Gastroesophageal sphincter (tissue), 4 donors: ENCODE measurements at regions not wholly inside any gene's neighbourhood (a gene's known extent, or its start where the extent isn't known, plus 50 kb on each side); places are given as distances from the start of the nearest gene placed in this dataset.

Source experiments
- ATAC-seq: fragments of 150-250 bp; one replicate; pipeline ENCODE4 v1.9.1; 2016; ENCODE audit warnings: mild to moderate bottlenecking, moderate library complexity
- H3K27ac ChIP-seq, 4 donors: fragments of 200-600 bp; sonication (generic) in 3 of 4; 1 replicate in 3 of 4; 2 replicates in 1 of 4; pipeline ENCODE4 v1.5.1; 2016 to 2019
- H3K27me3 ChIP-seq: fragments of 200-600 bp; sonication (generic); one replicate; pipeline ENCODE4 v1.5.1; 2019
- H3K36me3 ChIP-seq, 2 donors: fragments of 200-600 bp; sonication (generic); one replicate each; pipeline ENCODE4 v1.5.1; 2019; ENCODE audit warnings: control low read depth in 1 of 2
- H3K4me1 ChIP-seq, 3 donors: fragments of 200-600 bp; sonication (generic); 1 replicate in 2 of 3; 2 replicates in 1 of 3; pipeline ENCODE4 v1.5.1; 2016 to 2019; ENCODE audit warnings: control low read depth in 2 of 3
- H3K4me3 ChIP-seq, 2 donors: fragments of 200-600 bp; sonication (generic); one replicate each; pipeline ENCODE4 v1.5.1; 2019; ENCODE audit warnings: mild to moderate bottlenecking in 1 of 2, moderate library complexity in 1 of 2
- H3K9me3 ChIP-seq, 3 donors: fragments of 200-600 bp; sonication (generic); one replicate each; pipeline ENCODE4 v1.5.1; 2017 to 2019; ENCODE audit warnings: control low read depth in 2 of 3
- EP300 ChIP-seq: sonication (generic); formaldehyde crosslinking; IDR thresholded peaks from one replicate; pipeline ENCODE4 v1.6.1; 2017; ENCODE audit warnings: antibody characterized with exemption, mild to moderate bottlenecking
- POLR2A ChIP-seq, 2 donors: fragments of 450-650 bp; IDR thresholded peaks; one replicate each; pipeline ENCODE4 v1.6.1; 2017; ENCODE audit warnings: antibody characterized with exemption in 2 of 2, mild to moderate bottlenecking in 2 of 2, moderate library complexity in 1 of 2
- POLR2AphosphoS5 ChIP-seq: sonication (generic); formaldehyde crosslinking; IDR thresholded peaks from one replicate; pipeline ENCODE4 v1.6.1; 2017; ENCODE audit warnings: antibody characterized with exemption
- WGBS, 2 donors: methylation state at CpG; one replicate each; pipeline ENCODE4 v1.1.5; 2018; ENCODE audit warnings: low coverage in 1 of 2; 5-methylcytosine and 5-hydroxymethylcytosine counted together
- TF ChIP-seq, protein P1 (sequence below), 4 experiments: fragments of 200-600 bp in 2 of 4; fragments of 450-650 bp in 2 of 4; sonication (generic) in 1 of 4; IDR thresholded peaks; one replicate each; pipeline ENCODE4 v1.5.1; 2017 to 2019; ENCODE audit warnings: antibody characterized with exemption in 4 of 4, mild to moderate bottlenecking in 2 of 4, moderate library complexity in 2 of 4

DNA sequence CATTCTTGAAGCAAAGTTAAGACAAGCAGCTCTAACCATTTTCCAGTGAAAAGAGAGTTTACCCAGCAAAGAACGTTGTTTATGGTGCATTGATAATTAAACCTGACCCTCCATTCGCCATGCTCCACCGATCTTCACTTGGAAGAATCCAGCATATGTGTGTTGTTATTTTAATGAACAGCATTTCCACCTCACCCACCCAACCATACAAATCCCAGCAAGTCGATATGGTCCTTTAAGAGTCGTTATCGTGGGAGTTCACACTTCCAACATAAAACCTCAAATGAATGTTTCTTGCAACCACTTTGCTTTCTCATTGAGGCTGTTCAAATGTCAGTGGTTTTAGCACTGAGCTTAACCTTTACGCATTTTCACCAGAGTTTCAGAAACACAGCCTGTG, 147.4 kb upstream of the LDB2 start:
- 97 to 98% methylated on average over 6 to 7 of the region's 7 CpGs for WGBS, 2 donors
- no peaks in the 10 kb centered on the region for H3K36me3 ChIP-seq
- H3K9me3 ChIP-seq = peaks cover 0 to 8% (median 0%) of the 10 kb centered on the region in 3 donors
- H3K27ac ChIP-seq = no peak overlapping the region
- ATAC-seq = no peak
- no peak overlapping the region for H3K4me3 ChIP-seq
- no peaks in the 10 kb centered on the region for H3K4me1 ChIP-seq
- TF ChIP-seq POLR2A (IDR thresholded peaks at IDR 0.05) (no peak), EP300 (no peak), POLR2AphosphoS5 (no peak)
- TF ChIP-seq, protein P1, sequence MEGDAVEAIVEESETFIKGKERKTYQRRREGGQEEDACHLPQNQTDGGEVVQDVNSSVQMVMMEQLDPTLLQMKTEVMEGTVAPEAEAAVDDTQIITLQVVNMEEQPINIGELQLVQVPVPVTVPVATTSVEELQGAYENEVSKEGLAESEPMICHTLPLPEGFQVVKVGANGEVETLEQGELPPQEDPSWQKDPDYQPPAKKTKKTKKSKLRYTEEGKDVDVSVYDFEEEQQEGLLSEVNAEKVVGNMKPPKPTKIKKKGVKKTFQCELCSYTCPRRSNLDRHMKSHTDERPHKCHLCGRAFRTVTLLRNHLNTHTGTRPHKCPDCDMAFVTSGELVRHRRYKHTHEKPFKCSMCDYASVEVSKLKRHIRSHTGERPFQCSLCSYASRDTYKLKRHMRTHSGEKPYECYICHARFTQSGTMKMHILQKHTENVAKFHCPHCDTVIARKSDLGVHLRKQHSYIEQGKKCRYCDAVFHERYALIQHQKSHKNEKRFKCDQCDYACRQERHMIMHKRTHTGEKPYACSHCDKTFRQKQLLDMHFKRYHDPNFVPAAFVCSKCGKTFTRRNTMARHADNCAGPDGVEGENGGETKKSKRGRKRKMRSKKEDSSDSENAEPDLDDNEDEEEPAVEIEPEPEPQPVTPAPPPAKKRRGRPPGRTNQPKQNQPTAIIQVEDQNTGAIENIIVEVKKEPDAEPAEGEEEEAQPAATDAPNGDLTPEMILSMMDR (IDR thresholded peaks at IDR 0.05) = no peak
- H3K27me3 ChIP-seq = no peaks in the 10 kb centered on the region

DNA sequence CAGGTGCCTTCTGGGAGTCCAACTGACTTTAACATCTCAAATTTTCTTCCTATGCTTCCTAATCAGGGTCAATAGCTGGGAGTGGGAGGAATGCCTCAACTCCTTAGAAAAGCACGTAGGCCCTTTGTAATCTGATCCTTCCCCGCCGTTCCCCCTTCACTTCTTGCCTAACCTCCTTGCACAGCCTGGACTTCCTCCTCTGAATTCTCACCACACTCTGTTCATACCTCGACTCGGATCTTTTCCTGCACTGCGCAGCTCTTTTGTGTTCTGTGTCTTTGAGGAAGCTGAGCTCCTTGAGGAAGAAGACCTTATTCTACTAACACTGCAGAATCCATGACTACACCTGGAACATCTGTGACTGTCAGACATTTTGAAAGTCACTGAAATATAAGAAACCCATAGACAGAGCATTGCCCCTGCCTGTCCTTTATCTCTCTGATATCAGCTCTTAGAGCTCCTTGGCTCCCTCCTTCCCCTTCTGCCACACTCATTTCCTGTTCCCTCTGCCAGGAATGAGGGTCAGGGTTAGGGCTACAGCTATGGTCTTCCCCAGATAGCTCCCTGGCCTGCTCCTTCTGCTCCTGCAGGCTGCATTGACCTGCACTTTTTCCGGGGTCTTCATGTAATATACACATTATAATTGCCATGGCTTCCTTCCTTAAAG, 140.2 kb upstream of the LDB2 start:
- Histone ChIP-seq H3K4me1 (no peaks in the 10 kb centered on the region), H3K9me3 (no peaks in the 10 kb centered on the region), H3K27ac (no peak overlapping the region), H3K36me3 (no peaks in the 10 kb centered on the region), H3K27me3 (no peaks in the 10 kb centered on the region), H3K4me3 (no peak overlapping the region)
- WGBS, 2 donors = 74 to 87% methylated on average over 5 to 7 of the region's 7 CpGs
- no peak for ATAC-seq
- TF ChIP-seq POLR2A (IDR thresholded peaks at IDR 0.05) = no peak
- TF ChIP-seq, protein P1 (IDR thresholded peaks at IDR 0.05) = no peak
- TF ChIP-seq EP300 = no peak
- TF ChIP-seq POLR2AphosphoS5 = no peak

DNA sequence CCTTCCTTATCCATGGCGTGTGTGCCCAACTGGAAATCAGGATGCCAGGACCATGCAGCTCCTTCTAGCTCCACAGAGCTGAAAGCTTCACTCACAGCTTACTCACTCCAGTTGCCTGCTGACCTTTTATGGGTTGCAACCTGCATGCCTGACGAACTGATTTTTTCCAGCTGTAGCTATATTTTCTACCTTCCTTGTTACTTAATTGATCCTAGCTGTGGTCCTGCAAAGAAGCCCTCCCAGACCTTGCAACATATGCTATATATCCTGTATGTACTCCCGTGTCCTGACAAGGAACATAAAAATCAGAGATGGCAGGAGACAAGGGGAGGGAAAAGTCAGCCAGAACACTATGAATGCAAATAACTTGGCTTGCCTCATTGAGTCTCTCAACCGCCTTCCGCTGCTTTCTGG, 135.3 kb upstream of the LDB2 start:
- H3K9me3 ChIP-seq = no peaks in the 10 kb centered on the region
- no peak for ATAC-seq
- H3K4me1 ChIP-seq = peaks cover 0 to 4% (median 0%) of the 10 kb centered on the region in 3 donors
- no peak overlapping the region for H3K27ac ChIP-seq
- H3K27me3 ChIP-seq = no peaks in the 10 kb centered on the region
- H3K36me3 ChIP-seq = no peaks in the 10 kb centered on the region
- H3K4me3 ChIP-seq = no peak overlapping the region
- TF ChIP-seq, protein P1 (IDR thresholded peaks at IDR 0.05) = no peak
- TF ChIP-seq POLR2AphosphoS5 (no peak), EP300 (no peak)
- 66 to 72% methylated on average over 4 to 5 of the region's 5 CpGs for WGBS, 2 donors

DNA sequence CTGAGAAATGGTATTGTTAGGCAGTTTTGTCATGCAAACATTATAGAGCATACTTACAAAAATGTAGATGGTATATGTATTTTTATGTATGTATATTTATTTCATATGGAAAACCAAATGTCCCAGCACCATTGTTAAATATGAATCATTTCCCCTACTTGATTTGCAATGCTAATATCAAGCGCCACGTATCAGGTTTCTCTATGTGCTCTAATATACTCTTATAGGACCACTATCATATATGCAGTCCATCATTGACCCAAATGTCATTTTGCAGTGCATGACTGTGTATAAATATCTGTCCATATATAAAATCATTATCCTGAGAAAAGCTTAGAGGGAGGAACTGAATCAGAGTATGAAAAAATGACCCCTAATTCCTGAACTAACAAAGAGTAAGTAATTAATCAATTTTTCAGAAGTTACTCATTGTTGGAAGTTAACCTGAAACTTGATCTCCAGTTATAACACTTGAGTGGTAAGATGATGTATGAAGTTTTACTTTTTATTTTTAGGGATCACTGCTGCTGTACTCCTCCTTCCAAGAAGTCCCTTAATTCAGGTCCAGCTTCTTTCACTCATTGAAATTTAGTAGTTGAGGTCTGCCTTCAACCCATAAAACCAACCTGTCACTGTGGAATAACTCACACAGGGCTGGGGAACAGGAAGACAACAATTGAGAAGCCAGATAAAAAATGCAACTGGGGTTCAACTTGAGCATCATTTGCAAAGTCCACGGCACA, 134.8 kb upstream of the LDB2 start:
- no peak overlapping the region for H3K27ac ChIP-seq
- no peaks in the 10 kb centered on the region for H3K9me3 ChIP-seq
- no peak overlapping the region for H3K4me3 ChIP-seq
- WGBS, 2 donors = 68 to 84% methylated on average over 3 of the region's 3 CpGs
- H3K36me3 ChIP-seq = no peaks in the 10 kb centered on the region
- TF ChIP-seq EP300 (no peak), POLR2A (IDR thresholded peaks at IDR 0.05) (no peak)
- TF ChIP-seq, protein P1 (IDR thresholded peaks at IDR 0.05) = no peak
- ATAC-seq = no peak
- peaks cover 0 to 4% (median 0%) of the 10 kb centered on the region in 3 donors for H3K4me1 ChIP-seq
- no peaks in the 10 kb centered on the region for H3K27me3 ChIP-seq

DNA sequence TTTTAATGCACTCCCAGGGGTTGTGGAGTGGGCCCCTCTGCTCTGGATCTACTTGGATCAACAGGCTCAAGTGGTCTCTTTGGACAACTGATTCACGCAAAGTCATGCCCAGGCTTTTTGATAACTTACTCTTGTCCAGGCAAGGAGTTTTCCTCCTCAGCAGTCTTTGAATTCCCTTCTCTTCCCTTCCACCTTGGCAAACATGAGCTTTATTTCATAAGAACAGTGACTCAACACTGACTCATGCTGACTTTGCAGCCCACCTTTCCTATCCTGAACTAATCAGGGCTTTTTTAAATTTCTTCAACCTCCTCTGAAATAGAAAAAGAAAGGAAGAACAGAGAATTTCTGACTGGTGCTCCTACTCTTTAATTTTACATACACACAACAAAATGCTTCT, 132.1 kb upstream of the LDB2 start:
- Histone ChIP-seq H3K27me3 (no peaks in the 10 kb centered on the region), H3K36me3 (no peaks in the 10 kb centered on the region), H3K9me3 (no peaks in the 10 kb centered on the region), H3K27ac (no peak overlapping the region), H3K4me3 (no peak overlapping the region), H3K4me1 (peaks cover 0 to 4% (median 0%) of the 10 kb centered on the region in 3 donors)
- TF ChIP-seq POLR2A (IDR thresholded peaks at IDR 0.05) (no peak), POLR2AphosphoS5 (peak; percentile 21)
- ATAC-seq = peak; percentile 50
- 60 to 71% methylated on average over 1 of the region's 1 CpG for WGBS, 2 donors
